NT2/D1 (cell line): ENCODE measurements at regions not wholly inside any gene's neighbourhood (a gene's known extent, or its start where the extent isn't known, plus 50 kb on each side); places are given as distances from the start of the nearest gene placed in this dataset.

Experiments
- SUZ12 ChIP-seq: IDR thresholded peaks from 2 replicates; pipeline ENCODE4 v1.6.1; 2011; ENCODE audit not compliant: insufficient read length, insufficient read depth; ENCODE audit errors: extremely low read depth
- YY1 ChIP-seq: IDR thresholded peaks from 2 replicates; pipeline ENCODE4 v1.6.1; 2011; ENCODE audit not compliant: insufficient read length, insufficient read depth
- ZNF274 ChIP-seq: IDR thresholded peaks from 2 replicates; pipeline ENCODE4 v1.6.1; 2011; ENCODE audit warnings: mild to moderate bottlenecking, low read depth, low read length

DNA sequence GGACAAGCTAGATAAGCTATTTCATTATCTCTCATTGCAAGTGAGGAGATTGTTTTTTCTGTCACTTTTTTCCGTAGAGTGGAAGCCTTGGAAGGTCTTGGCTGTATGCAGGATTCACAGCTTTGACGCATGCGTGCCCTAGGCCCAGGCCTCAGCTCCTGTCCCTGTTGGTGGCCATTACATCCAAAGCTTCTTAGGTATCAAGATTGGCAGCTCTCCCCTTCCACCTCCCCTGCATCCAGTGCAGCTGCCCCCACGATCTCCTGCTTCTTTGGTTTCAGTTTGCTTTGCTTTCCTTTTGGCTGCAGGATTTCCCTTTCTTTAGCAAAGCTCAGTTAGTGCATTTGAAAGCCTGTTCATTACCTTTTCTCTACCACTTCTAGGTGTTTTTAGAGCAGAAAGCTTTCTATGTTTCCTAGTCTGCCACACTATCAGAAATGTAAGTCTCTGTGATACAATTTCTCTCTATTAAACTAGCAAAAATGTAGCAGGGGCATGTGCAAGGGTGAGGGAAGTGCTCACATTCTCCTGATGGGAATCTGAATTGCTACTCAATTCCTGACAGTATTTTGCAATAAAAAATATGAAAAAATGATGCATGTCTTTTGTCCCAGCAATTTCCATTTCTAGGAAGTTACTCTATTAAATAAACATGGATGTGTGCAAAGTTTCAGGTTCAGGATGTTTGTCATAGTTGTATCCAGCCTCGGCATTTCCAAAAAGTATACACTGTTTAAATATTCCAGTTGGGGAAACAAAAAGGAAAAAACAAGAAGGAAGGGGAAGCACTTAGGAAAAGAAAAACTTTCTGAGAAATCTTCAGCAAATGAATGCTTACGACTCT lies 91.2 kb downstream of the LIPG start:
- TF ChIP-seq YY1: no peak
- TF ChIP-seq ZNF274: no peak
- TF ChIP-seq SUZ12: no peak
